GM23338 (cell line): ENCODE measurements at regions not wholly inside any gene's neighbourhood (a gene's known extent, or its start where the extent isn't known, plus 50 kb on each side); places are given as distances from the start of the nearest gene placed in this dataset.

Experiments
- ATAC-seq: fragments of 200-7000 bp; cut with Tn5 transposase; 3 replicates; pipeline ENCODE4 v1.9.1; 2020
- DNase-seq: peaks from one replicate; pipeline ENCODE4 v3.0.0-alpha.2; 2015; ENCODE audit warnings: low spot score
- H2AFZ ChIP-seq: fragments of 200-600 bp; sonication (generic); 2 replicates; pipeline ENCODE4 v1.8.0; 2016; ENCODE audit warnings: antibody characterized with exemption, mild to moderate bottlenecking, moderate library complexity
- H3F3A ChIP-seq: fragments of 200-600 bp; sonication (generic); replicated peaks from 2 replicates; pipeline ENCODE4 v1.8.0; 2017; ENCODE audit warnings: antibody characterized with exemption, mixed run types, low read depth
- H3K27ac ChIP-seq: fragments of 200-600 bp; sonication (generic); 2 replicates; pipeline ENCODE4 v1.6.1; 2016; ENCODE audit warnings: low read depth
- H3K27me3 ChIP-seq: fragments of 200-600 bp; sonication (generic); 2 replicates; pipeline ENCODE4 v1.8.0; 2016; ENCODE audit warnings: mild to moderate bottlenecking, mixed run types, moderate library complexity; ENCODE audit not compliant: insufficient read depth
- H3K36me3 ChIP-seq: fragments of 200-600 bp; sonication (generic); 2 replicates; pipeline ENCODE4 v1.8.0; 2016; ENCODE audit warnings: mild to moderate bottlenecking; ENCODE audit not compliant: insufficient read depth
- H3K4me1 ChIP-seq: fragments of 200-600 bp; sonication (generic); 2 replicates; pipeline ENCODE4 v1.8.0; 2016; ENCODE audit warnings: mild to moderate bottlenecking, moderate library complexity; ENCODE audit not compliant: insufficient read depth
- H3K4me2 ChIP-seq: fragments of 200-600 bp; sonication (generic); 2 replicates; pipeline ENCODE4 v1.7.1; 2017; ENCODE audit warnings: mixed run types
- H3K4me3 ChIP-seq: fragments of 200-600 bp; sonication (generic); 2 replicates; pipeline ENCODE4 v1.6.1; 2016; ENCODE audit warnings: mixed run types
- H3K79me2 ChIP-seq: fragments of 200-600 bp; sonication (generic); replicated peaks from 2 replicates; pipeline ENCODE4 v1.8.0; 2017; ENCODE audit warnings: mild to moderate bottlenecking; ENCODE audit not compliant: insufficient read depth
- H3K9me2 ChIP-seq: fragments of 200-600 bp; sonication (generic); 2 replicates; pipeline ENCODE4 v1.8.0; 2017; ENCODE audit not compliant: insufficient read depth
- H4K20me1 ChIP-seq: fragments of 200-600 bp; sonication (generic); replicated peaks from 2 replicates; pipeline ENCODE4 v1.8.0; 2017; ENCODE audit warnings: mild to moderate bottlenecking; ENCODE audit not compliant: insufficient read depth
- H3K27ac Mint-ChIP-seq: 2 replicates; pipeline ENCODE4 v1.8.0; 2020; ENCODE audit warnings: inconsistent platforms, mild to moderate bottlenecking, moderate library complexity, mixed read lengths
- H3K27me3 Mint-ChIP-seq: 3 replicates; pipeline ENCODE4 v1.8.0; 2022; ENCODE audit warnings: low read depth, mild to moderate bottlenecking, moderate library complexity, mixed read lengths, inconsistent platforms; ENCODE audit not compliant: insufficient read depth, poor library complexity
- H3K36me3 Mint-ChIP-seq: 3 replicates; pipeline ENCODE4 v1.8.0; 2021; ENCODE audit warnings: low read depth, mild to moderate bottlenecking, inconsistent platforms, moderate library complexity, mixed read lengths
- H3K4me1 Mint-ChIP-seq: 3 replicates; pipeline ENCODE4 v1.8.0; 2020; ENCODE audit warnings: mild to moderate bottlenecking, inconsistent platforms, mixed read lengths
- H3K4me3 Mint-ChIP-seq: 3 replicates; pipeline ENCODE4 v1.8.0; 2021; ENCODE audit warnings: moderate library complexity, mild to moderate bottlenecking, inconsistent platforms, mixed read lengths
- H3K9me3 Mint-ChIP-seq: 3 replicates; pipeline ENCODE4 v1.8.0; 2020; ENCODE audit warnings: moderate library complexity, mild to moderate bottlenecking, inconsistent platforms, mixed read lengths
- CREB1 ChIP-seq: fragments of 250-450 bp; sonication (Bioruptor Pico); IDR thresholded peaks from 2 replicates; pipeline ENCODE4 v1.5.0; 2020; ENCODE audit warnings: low read depth, mild to moderate bottlenecking, moderate library complexity
- EZH2 ChIP-seq: fragments of 200-600 bp; sonication (generic); IDR thresholded peaks from one replicate; pipeline ENCODE4 v1.8.0; 2017; ENCODE audit warnings: antibody characterized with exemption, mild to moderate bottlenecking, low read depth; ENCODE audit not compliant: unreplicated experiment
- EZH2phosphoT487 ChIP-seq: fragments of 200-600 bp; sonication (generic); IDR thresholded peaks from one replicate; pipeline ENCODE4 v1.8.1; 2018; ENCODE audit warnings: antibody characterized with exemption; ENCODE audit not compliant: unreplicated experiment
- JUNB ChIP-seq: IDR thresholded peaks from one replicate; pipeline ENCODE4 v1.6.1; 2016; ENCODE audit warnings: antibody characterized with exemption; ENCODE audit not compliant: unreplicated experiment
- POLR2AphosphoS5 ChIP-seq: IDR thresholded peaks from 2 replicates; pipeline ENCODE4 v1.6.1; 2016; ENCODE audit warnings: antibody characterized with exemption, low read depth
- ZNF331 ChIP-seq: fragments of 250-450 bp; sonication (Bioruptor Pico); IDR thresholded peaks from 2 replicates; pipeline ENCODE4 v1.5.0; 2020; ENCODE audit warnings: low read depth, mild to moderate bottlenecking, moderate library complexity
- TF ChIP-seq, protein P1 (sequence below): IDR thresholded peaks from 2 replicates; pipeline ENCODE4 v1.6.1; 2016; ENCODE audit warnings: antibody characterized with exemption
- TF ChIP-seq, protein P2 (sequence below): IDR thresholded peaks from one replicate; pipeline ENCODE4 v1.6.1; 2018; ENCODE audit warnings: antibody characterized with exemption; ENCODE audit not compliant: unreplicated experiment
- TF ChIP-seq, protein P3 (sequence below): fragments of 250-450 bp; sonication (Bioruptor Pico); IDR thresholded peaks from 2 replicates; pipeline ENCODE4 v1.5.0; 2020; ENCODE audit warnings: mild to moderate bottlenecking, moderate library complexity
- TF ChIP-seq, protein P4 (sequence below), 2 experiments: fragments of 200-600 bp in 1 of 2; sonication (generic) in 1 of 2; conservative IDR thresholded peaks; 2 replicates each; pipeline versions ENCODE4 v1.5.1 to v1.6.1; 2016 to 2017; ENCODE audit warnings: antibody characterized with exemption in 2 of 2, low read depth in 2 of 2, mild to moderate bottlenecking in 2 of 2, moderate library complexity in 1 of 2

DNA sequence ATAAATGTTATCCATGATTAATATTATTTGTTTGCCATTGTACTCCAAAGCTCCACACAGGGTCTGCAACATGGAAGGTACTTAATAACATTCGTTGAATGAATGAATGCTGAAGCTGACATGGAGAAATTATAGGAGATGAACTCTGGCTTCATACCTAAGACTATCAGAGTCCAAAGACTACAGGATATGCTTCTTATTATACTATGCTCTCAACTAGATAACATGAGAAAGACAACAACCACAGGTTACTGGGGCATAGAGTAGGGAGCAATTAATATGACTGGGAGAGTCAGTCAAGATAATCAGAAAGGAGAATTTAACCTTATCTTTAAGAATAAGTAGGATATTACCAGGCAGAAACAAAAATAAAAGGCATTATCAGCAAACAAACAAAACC, 236.3 kb upstream of the SOX5 start:
- no peaks in the 10 kb centered on the region for H3K36me3 Mint-ChIP-seq
- no peak overlapping the region for H3K27ac Mint-ChIP-seq
- Histone ChIP-seq H2AFZ (no peak overlapping the region), H3F3A (no peaks in the 10 kb centered on the region), H3K4me1 (no peaks in the 10 kb centered on the region), H3K27ac (no peak overlapping the region), H3K27me3 (no peaks in the 10 kb centered on the region), H4K20me1 (no peaks in the 10 kb centered on the region), H3K4me2 (no peak overlapping the region), H3K36me3 (no peaks in the 10 kb centered on the region), H3K9me2 (no peaks in the 10 kb centered on the region), H3K79me2 (no peaks in the 10 kb centered on the region), H3K4me3 (no peak overlapping the region)
- no peaks in the 10 kb centered on the region for H3K9me3 Mint-ChIP-seq
- ATAC-seq (no peak), DNase-seq (no peak)
- no peak overlapping the region for H3K4me3 Mint-ChIP-seq
- TF ChIP-seq CREB1 (no peak), EZH2phosphoT487 (no peak), EZH2 (no peak)
- H3K27me3 Mint-ChIP-seq: no peaks in the 10 kb centered on the region
- H3K4me1 Mint-ChIP-seq: no peaks in the 10 kb centered on the region

DNA sequence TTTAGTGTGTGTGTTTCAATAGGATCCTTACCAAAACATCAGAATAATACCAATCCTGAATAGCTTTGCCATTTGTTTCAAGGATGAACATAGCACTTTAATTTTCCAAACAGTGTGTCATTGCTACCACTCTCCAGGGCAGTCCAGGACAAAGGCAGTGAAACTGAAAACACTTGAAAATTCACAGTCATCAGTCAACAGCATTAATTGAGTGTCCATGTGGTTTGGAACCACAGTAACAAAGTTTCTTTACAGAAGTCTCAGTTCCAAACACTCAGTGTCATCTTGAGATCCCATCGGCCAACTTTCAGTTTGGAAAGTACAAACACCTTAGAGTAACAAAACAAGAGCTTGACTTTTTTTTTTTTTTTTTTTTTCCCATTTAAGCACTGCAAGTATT, 228.4 kb upstream of the SOX5 start:
- ATAC-seq (no peak), DNase-seq (no peak)
- H3K79me2 ChIP-seq: no peaks in the 10 kb centered on the region
- H3K27ac Mint-ChIP-seq: no peak overlapping the region
- no peaks in the 10 kb centered on the region for H3K27me3 ChIP-seq
- H3K4me1 Mint-ChIP-seq: peaks cover 6% of the 10 kb centered on the region
- H3K4me3 Mint-ChIP-seq: no peak overlapping the region
- H3F3A ChIP-seq: no peaks in the 10 kb centered on the region
- H3K9me2 ChIP-seq: no peaks in the 10 kb centered on the region
- H2AFZ ChIP-seq: no peak overlapping the region
- no peak overlapping the region for H3K4me2 ChIP-seq
- H3K4me1 ChIP-seq: peaks cover 2% of the 10 kb centered on the region
- H3K4me3 ChIP-seq: no peak overlapping the region
- peaks cover 2% of the 10 kb centered on the region for H3K27me3 Mint-ChIP-seq
- no peaks in the 10 kb centered on the region for H3K9me3 Mint-ChIP-seq
- no peaks in the 10 kb centered on the region for H4K20me1 ChIP-seq
- no peaks in the 10 kb centered on the region for H3K36me3 ChIP-seq
- H3K36me3 Mint-ChIP-seq: no peaks in the 10 kb centered on the region
- H3K27ac ChIP-seq: no peak overlapping the region
- TF ChIP-seq ZNF331 (CRISPR knock-in tag) (no peak), POLR2AphosphoS5 (no peak), JUNB (no peak), EZH2phosphoT487 (no peak), CREB1 (no peak)
- TF ChIP-seq, protein P1, sequence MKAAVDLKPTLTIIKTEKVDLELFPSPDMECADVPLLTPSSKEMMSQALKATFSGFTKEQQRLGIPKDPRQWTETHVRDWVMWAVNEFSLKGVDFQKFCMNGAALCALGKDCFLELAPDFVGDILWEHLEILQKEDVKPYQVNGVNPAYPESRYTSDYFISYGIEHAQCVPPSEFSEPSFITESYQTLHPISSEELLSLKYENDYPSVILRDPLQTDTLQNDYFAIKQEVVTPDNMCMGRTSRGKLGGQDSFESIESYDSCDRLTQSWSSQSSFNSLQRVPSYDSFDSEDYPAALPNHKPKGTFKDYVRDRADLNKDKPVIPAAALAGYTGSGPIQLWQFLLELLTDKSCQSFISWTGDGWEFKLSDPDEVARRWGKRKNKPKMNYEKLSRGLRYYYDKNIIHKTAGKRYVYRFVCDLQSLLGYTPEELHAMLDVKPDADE: no peak
- TF ChIP-seq, protein P2, sequence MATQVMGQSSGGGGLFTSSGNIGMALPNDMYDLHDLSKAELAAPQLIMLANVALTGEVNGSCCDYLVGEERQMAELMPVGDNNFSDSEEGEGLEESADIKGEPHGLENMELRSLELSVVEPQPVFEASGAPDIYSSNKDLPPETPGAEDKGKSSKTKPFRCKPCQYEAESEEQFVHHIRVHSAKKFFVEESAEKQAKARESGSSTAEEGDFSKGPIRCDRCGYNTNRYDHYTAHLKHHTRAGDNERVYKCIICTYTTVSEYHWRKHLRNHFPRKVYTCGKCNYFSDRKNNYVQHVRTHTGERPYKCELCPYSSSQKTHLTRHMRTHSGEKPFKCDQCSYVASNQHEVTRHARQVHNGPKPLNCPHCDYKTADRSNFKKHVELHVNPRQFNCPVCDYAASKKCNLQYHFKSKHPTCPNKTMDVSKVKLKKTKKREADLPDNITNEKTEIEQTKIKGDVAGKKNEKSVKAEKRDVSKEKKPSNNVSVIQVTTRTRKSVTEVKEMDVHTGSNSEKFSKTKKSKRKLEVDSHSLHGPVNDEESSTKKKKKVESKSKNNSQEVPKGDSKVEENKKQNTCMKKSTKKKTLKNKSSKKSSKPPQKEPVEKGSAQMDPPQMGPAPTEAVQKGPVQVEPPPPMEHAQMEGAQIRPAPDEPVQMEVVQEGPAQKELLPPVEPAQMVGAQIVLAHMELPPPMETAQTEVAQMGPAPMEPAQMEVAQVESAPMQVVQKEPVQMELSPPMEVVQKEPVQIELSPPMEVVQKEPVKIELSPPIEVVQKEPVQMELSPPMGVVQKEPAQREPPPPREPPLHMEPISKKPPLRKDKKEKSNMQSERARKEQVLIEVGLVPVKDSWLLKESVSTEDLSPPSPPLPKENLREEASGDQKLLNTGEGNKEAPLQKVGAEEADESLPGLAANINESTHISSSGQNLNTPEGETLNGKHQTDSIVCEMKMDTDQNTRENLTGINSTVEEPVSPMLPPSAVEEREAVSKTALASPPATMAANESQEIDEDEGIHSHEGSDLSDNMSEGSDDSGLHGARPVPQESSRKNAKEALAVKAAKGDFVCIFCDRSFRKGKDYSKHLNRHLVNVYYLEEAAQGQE: no peak
- TF ChIP-seq, protein P3, sequence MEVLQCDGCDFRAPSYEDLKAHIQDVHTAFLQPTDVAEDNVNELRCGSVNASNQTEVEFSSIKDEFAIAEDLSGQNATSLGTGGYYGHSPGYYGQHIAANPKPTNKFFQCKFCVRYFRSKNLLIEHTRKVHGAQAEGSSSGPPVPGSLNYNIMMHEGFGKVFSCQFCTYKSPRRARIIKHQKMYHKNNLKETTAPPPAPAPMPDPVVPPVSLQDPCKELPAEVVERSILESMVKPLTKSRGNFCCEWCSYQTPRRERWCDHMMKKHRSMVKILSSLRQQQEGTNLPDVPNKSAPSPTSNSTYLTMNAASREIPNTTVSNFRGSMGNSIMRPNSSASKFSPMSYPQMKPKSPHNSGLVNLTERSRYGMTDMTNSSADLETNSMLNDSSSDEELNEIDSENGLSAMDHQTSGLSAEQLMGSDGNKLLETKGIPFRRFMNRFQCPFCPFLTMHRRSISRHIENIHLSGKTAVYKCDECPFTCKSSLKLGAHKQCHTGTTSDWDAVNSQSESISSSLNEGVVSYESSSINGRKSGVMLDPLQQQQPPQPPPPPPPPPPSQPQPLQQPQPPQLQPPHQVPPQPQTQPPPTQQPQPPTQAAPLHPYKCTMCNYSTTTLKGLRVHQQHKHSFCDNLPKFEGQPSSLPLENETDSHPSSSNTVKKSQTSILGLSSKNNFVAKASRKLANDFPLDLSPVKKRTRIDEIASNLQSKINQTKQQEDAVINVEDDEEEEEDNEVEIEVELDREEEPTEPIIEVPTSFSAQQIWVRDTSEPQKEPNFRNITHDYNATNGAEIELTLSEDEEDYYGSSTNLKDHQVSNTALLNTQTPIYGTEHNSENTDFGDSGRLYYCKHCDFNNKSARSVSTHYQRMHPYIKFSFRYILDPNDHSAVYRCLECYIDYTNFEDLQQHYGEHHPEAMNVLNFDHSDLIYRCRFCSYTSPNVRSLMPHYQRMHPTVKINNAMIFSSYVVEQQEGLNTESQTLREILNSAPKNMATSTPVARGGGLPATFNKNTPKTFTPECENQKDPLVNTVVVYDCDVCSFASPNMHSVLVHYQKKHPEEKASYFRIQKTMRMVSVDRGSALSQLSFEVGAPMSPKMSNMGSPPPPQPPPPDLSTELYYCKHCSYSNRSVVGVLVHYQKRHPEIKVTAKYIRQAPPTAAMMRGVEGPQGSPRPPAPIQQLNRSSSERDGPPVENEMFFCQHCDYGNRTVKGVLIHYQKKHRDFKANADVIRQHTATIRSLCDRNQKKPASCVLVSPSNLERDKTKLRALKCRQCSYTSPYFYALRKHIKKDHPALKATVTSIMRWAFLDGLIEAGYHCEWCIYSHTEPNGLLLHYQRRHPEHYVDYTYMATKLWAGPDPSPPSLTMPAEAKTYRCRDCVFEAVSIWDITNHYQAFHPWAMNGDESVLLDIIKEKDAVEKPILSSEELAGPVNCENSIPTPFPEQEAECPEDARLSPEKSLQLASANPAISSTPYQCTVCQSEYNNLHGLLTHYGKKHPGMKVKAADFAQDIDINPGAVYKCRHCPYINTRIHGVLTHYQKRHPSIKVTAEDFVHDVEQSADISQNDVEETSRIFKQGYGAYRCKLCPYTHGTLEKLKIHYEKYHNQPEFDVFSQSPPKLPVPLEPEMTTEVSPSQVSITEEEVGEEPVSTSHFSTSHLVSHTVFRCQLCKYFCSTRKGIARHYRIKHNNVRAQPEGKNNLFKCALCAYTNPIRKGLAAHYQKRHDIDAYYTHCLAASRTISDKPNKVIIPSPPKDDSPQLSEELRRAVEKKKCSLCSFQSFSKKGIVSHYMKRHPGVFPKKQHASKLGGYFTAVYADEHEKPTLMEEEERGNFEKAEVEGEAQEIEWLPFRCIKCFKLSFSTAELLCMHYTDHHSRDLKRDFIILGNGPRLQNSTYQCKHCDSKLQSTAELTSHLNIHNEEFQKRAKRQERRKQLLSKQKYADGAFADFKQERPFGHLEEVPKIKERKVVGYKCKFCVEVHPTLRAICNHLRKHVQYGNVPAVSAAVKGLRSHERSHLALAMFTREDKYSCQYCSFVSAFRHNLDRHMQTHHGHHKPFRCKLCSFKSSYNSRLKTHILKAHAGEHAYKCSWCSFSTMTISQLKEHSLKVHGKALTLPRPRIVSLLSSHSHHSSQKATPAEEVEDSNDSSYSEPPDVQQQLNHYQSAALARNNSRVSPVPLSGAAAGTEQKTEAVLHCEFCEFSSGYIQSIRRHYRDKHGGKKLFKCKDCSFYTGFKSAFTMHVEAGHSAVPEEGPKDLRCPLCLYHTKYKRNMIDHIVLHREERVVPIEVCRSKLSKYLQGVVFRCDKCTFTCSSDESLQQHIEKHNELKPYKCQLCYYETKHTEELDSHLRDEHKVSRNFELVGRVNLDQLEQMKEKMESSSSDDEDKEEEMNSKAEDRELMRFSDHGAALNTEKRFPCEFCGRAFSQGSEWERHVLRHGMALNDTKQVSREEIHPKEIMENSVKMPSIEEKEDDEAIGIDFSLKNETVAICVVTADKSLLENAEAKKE: no peak
- TF ChIP-seq, protein P4, sequence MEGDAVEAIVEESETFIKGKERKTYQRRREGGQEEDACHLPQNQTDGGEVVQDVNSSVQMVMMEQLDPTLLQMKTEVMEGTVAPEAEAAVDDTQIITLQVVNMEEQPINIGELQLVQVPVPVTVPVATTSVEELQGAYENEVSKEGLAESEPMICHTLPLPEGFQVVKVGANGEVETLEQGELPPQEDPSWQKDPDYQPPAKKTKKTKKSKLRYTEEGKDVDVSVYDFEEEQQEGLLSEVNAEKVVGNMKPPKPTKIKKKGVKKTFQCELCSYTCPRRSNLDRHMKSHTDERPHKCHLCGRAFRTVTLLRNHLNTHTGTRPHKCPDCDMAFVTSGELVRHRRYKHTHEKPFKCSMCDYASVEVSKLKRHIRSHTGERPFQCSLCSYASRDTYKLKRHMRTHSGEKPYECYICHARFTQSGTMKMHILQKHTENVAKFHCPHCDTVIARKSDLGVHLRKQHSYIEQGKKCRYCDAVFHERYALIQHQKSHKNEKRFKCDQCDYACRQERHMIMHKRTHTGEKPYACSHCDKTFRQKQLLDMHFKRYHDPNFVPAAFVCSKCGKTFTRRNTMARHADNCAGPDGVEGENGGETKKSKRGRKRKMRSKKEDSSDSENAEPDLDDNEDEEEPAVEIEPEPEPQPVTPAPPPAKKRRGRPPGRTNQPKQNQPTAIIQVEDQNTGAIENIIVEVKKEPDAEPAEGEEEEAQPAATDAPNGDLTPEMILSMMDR (conservative IDR thresholded peaks at IDR 0.05; ENCODE audit: low read depth in 2 of 2): no peak
